ENCODE measurements at regions not wholly inside any gene's neighbourhood (a gene's known extent, or its start where the extent isn't known, plus 50 kb on each side); places are given as distances from the start of the nearest gene placed in this dataset.

- no peak for TF ChIP-seq CTCF (IDR thresholded peaks at IDR 0.05; ENCODE audit: low read depth, low read length, missing control alignments)
- H3K4me3 ChIP-seq (ENCODE audit: low read depth, low read length), result no peak overlapping the region
- DNase-seq (ENCODE audit: low read depth), result no peak
Observed at GRCh38 chr10:4059471-4060138, 274.6 kb upstream of the KLF6 start.

- no peak for TF ChIP-seq CTCF (IDR thresholded peaks at IDR 0.05; ENCODE audit: low read depth, low read length, missing control alignments)
- DNase-seq (ENCODE audit: low read depth), result no peak
- no peak overlapping the region for H3K4me3 ChIP-seq (ENCODE audit: low read depth, low read length)
Observed at GRCh38 chr10:4058514-4059029, 273.6 kb upstream of the KLF6 start.

GRCh38 chr10:4057725-4058513 is 272.9 kb upstream of the KLF6 start:
- DNase-seq (ENCODE audit: low read depth), result no peak
- no peak for TF ChIP-seq CTCF (IDR thresholded peaks at IDR 0.05; ENCODE audit: low read depth, low read length, missing control alignments)
- H3K4me3 ChIP-seq (ENCODE audit: low read depth, low read length), result no peak overlapping the region

DNA sequence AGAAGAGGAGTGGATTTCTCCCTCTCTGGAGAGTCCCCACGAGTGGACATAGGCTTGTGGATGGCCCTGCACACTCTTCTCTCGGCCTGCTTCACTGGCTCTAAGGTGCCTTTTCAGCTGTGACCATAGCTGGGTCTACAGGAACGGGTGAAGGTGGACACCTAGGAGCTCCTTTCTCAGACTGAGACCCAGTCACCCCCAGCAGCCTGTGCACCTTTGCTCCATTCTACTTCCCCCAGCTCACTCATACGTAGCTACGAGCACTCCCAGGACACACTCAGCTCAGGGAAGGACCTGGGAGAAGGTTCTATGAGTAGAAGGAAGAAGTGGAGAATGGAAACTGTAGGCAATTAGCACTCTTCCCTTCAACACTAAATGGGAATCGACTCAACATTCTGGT is 272.0 kb upstream of the KLF6 start:
- no peak for DNase-seq (ENCODE audit: low read depth)
- no peak overlapping the region for H3K4me3 ChIP-seq (ENCODE audit: low read depth, low read length)
- TF ChIP-seq CTCF (IDR thresholded peaks at IDR 0.05; ENCODE audit: low read depth, low read length, missing control alignments), result no peak

DNA sequence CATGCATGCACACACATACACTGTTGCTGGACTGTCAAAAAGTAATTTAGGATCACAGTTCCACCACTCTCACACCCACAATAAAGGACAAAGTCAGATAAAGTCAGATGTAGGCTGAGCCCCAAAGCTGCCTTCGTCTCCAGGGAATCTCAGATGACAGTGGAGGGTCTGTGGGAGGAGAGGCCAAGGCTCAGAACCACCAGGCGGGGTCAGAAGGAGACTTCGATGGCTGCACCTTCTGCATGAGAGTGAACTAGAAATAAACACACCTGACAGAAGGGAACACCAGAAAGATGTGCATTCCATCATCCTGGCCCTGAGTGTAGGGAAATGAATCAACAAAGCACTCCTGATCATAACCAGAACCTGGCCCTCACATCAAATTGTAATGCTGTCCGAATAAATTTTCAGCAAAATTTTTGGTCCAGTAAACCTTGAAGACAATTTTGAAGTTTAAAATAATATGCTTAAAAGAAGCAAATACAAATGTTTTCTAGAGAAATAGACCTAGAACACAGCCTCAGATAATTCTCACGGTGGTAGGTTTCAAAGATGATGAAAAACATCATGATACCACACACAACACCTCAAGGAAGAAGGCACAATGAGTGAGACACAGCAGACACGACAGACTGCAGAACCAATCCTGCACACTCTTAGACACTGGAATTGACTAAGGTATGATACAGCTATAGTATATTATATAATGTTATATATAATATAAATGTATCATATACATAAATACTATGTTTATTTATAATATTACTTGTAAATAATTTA is 269.8 kb upstream of the KLF6 start:
- DNase-seq (ENCODE audit: low read depth), result no peak
- TF ChIP-seq CTCF (IDR thresholded peaks at IDR 0.05; ENCODE audit: low read depth, low read length, missing control alignments), result no peak
- no peak overlapping the region for H3K4me3 ChIP-seq (ENCODE audit: low read depth, low read length)

DNA sequence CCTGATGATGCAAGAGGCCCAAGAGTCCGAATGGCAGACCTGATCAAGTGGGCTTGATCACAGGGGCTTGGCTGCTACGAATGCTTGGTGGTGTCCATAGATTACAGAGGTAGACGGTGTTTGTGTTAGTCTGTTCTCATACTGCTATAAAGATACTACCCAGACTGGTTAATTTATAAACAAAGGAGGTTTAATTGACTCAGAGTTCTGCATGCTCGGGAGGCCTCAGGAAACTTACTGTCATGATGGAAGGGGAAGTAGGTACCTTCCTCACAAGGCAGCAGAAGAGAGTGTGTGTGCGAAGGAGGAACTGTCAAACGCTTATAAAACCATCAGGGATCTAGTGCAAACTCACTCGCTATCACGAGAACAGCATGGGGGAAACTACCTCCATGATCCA is 268.9 kb upstream of the KLF6 start:
- no peak for DNase-seq (ENCODE audit: low read depth)

More for the DNA sequence above, 268.9 kb upstream of the KLF6 start:
- no peak overlapping the region for H3K4me3 ChIP-seq (ENCODE audit: low read depth, low read length)
- TF ChIP-seq CTCF (IDR thresholded peaks at IDR 0.05; ENCODE audit: low read depth, low read length, missing control alignments), result no peak

All from GM12864 (cell line).